Gastrocnemius medialis (tissue), 4 donors: ENCODE measurements at regions not wholly inside any gene's neighbourhood (a gene's known extent, or its start where the extent isn't known, plus 50 kb on each side); places are given as distances from the start of the nearest gene placed in this dataset.

ENCODE experiments used
- POLR2A ChIP-seq, 2 donors: fragments of 450-650 bp; IDR thresholded peaks; one replicate each; pipeline ENCODE4 v1.6.1; 2017; ENCODE audit warnings: antibody characterized with exemption in 2 of 2, mild to moderate bottlenecking in 2 of 2, moderate library complexity in 2 of 2
- TF ChIP-seq, protein P1 (sequence below), 5 experiments: fragments of 450-650 bp in 3 of 5; fragments of 200-600 bp in 2 of 5; sonication (generic) in 2 of 5; IDR thresholded peaks in 4 of 5; conservative IDR thresholded peaks in 1 of 5; 1 replicate in 4 of 5; 2 replicates in 1 of 5; pipeline ENCODE4 v1.5.1; 2016 to 2019; ENCODE audit warnings: antibody characterized with exemption in 5 of 5, mild to moderate bottlenecking in 3 of 5, moderate library complexity in 3 of 5

DNA sequence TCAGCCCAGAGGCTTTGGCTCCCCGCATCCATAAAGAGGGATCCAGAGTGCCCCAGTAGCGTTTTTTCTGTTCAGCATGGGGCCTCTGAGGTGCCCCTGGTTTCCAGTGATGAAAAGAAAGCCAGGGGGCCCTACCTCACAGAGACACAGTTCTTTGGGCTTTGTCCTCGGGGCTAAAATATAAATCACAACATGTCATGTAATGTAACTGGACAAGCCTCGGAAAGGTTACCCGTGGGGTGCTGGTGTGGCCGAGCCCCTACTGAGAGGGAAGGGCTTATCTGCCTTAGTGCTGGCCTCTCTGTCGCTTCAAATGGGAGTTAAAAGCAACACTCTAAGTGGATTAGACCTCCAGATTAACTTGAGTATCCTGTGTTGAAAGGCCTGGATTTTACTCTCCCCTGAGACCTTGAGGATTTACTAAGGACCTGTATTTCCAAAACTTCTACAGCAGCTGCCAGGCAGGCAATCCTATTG is 251.6 kb upstream of the APCDD1 start:
- TF ChIP-seq, protein P1, sequence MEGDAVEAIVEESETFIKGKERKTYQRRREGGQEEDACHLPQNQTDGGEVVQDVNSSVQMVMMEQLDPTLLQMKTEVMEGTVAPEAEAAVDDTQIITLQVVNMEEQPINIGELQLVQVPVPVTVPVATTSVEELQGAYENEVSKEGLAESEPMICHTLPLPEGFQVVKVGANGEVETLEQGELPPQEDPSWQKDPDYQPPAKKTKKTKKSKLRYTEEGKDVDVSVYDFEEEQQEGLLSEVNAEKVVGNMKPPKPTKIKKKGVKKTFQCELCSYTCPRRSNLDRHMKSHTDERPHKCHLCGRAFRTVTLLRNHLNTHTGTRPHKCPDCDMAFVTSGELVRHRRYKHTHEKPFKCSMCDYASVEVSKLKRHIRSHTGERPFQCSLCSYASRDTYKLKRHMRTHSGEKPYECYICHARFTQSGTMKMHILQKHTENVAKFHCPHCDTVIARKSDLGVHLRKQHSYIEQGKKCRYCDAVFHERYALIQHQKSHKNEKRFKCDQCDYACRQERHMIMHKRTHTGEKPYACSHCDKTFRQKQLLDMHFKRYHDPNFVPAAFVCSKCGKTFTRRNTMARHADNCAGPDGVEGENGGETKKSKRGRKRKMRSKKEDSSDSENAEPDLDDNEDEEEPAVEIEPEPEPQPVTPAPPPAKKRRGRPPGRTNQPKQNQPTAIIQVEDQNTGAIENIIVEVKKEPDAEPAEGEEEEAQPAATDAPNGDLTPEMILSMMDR (IDR thresholded peaks at IDR 0.05 in 4 of 5, conservative IDR thresholded peaks at IDR 0.05 in 1 of 5) = no peak
- no peak for TF ChIP-seq POLR2A (IDR thresholded peaks at IDR 0.05)
